GM19023 (cell line): ENCODE measurements at regions not wholly inside any gene's neighbourhood (a gene's known extent, or its start where the extent isn't known, plus 50 kb on each side); places are given as distances from the start of the nearest gene placed in this dataset.
"Not testable (repeated sequence)": the region's sequence is repeated elsewhere in the genome, so short reads cannot be mapped to it uniquely, and the experiment has no call there.

Source experiments
- ATAC-seq: cut with Tn5 transposase; IDR thresholded peaks from one replicate; pipeline ENCODE4 v1.9.1; 2021; ENCODE audit warnings: mild to moderate bottlenecking, moderate library complexity; ENCODE audit not compliant: unreplicated experiment

- no peak for ATAC-seq
Observed at GRCh38 chr5:124892185-124892848, 145.9 kb upstream of the ZNF608 start.

GRCh38 chr5:124894541-124894940, 148.1 kb upstream of the ZNF608 start:
- no peak for ATAC-seq

GRCh38 chr5:124895236-124895635, 148.8 kb upstream of the ZNF608 start:
- no peak for ATAC-seq

- no peak for ATAC-seq
Observed at GRCh38 chr5:124901081-124901480, 154.6 kb upstream of the ZNF608 start.

GRCh38 chr5:124902097-124902821, 155.8 kb upstream of the ZNF608 start:
- peak; percentile 99 for ATAC-seq

GRCh38 chr5:124905256-124906130, 159.1 kb upstream of the ZNF608 start:
- no peak for ATAC-seq

GRCh38 chr5:124906339-124907097, 160.1 kb upstream of the ZNF608 start:
- ATAC-seq: no peak

- ATAC-seq: no peak
Observed at GRCh38 chr5:124907098-124907644, 160.7 kb upstream of the ZNF608 start.

GRCh38 chr5:124908581-124909451, 162.4 kb upstream of the ZNF608 start:
- peak; percentile 83 for ATAC-seq

GRCh38 chr5:124909734-124910133, 163.3 kb upstream of the ZNF608 start:
- no peak for ATAC-seq

GRCh38 chr5:124910354-124911016, 164.0 kb upstream of the ZNF608 start:
- ATAC-seq: no peak

GRCh38 chr5:124912638-124913328, 166.3 kb upstream of the ZNF608 start:
- ATAC-seq: no peak

GRCh38 chr5:124913329-124913653, 166.9 kb upstream of the ZNF608 start:
- no peak for ATAC-seq

GRCh38 chr5:124916313-124916712, 169.9 kb upstream of the ZNF608 start:
- not testable (repeated sequence) for ATAC-seq

- no peak for ATAC-seq
Observed at GRCh38 chr5:124918618-124919017, 172.2 kb upstream of the ZNF608 start.

- ATAC-seq: no peak
Observed at GRCh38 chr5:124919076-124919475, 172.6 kb upstream of the ZNF608 start.

GRCh38 chr5:124919747-124920525, 173.5 kb upstream of the ZNF608 start:
- ATAC-seq: no peak
